ENCODE measurements at regions not wholly inside any gene's neighbourhood (a gene's known extent, or its start where the extent isn't known, plus 50 kb on each side); places are given as distances from the start of the nearest gene placed in this dataset.
"Not testable (repeated sequence)": the region's sequence is repeated elsewhere in the genome, so short reads cannot be mapped to it uniquely, and the experiment has no call there.

- DNase-seq: no peak
These were observed 769.6 kb upstream of the ARPP21 start for GRCh38 chr3:34869696-34870095.

- no peak for DNase-seq
These were observed 766.9 kb upstream of the ARPP21 start for GRCh38 chr3:34872406-34872805.

- DNase-seq: no peak
These were observed 762.3 kb upstream of the ARPP21 start for GRCh38 chr3:34876997-34877396.

- DNase-seq: no peak
These were observed 760.8 kb upstream of the ARPP21 start for GRCh38 chr3:34878488-34878887.

DNA sequence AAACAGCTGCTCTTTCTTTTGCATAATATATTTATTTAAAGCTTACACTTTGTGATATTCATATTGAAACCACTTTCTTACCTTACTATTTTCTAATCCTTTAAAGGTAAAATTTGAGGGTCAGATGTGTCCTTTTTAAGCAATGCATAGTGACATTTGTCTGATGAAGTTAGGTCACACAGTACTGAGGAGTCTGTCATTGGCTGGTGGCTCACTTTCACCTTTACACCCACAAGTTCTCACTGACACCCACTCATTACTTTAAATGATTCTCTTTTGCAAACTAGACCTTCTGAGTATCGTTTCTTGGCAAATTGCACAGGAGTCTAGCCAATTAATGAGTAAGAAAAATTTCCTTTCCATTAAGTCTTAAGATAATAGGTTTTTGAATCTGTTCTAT, 758.3 kb upstream of the ARPP21 start:
- no peak for DNase-seq

DNA sequence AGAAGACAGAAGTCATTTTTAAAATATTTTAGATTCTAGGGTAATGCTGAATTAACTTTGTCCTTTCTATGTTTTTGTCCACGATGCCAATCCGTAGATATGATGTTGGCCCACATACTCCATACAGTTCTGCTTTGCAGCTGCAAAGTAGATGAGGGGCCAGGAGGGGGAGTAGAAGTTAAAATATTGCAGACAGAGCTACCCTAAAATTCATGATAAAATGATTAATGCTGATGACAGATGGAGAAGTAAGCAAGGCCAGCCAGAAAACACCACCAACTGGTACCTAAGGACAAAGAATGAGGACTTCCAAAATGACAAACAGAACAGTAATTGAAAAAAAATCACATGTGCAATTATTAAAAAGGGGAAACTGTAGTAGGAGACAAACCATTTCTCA, 756.6 kb upstream of the ARPP21 start:
- DNase-seq: peak in 1 of 3 donors; percentile 16

GRCh38 chr3:34884007-34884406, 755.3 kb upstream of the ARPP21 start:
- DNase-seq: peak in 1 of 3 donors; percentile 18

DNA sequence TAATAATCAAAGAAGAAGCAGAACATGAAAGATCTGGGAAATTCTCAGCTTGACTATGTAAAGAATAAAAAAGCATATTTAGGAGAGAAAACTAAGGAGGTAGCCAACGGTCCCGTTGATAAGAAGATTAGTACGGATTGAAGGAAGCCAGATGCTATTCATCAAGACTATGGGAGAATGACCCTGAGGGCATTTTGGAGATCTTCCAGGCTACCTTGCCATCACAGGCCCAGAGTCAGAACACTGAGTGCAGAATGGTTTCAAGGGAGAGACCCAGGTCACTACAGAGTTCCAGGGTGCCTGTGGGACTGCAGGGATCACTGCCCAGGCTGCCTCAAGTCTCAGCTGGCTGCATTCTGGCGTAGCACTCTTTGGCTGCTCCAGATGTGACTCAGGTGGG, 752.9 kb upstream of the ARPP21 start:
- DNase-seq: no peak

GRCh38 chr3:34889641-34890040, 749.7 kb upstream of the ARPP21 start:
- DNase-seq: no peak

GRCh38 chr3:34890247-34890646, 749.1 kb upstream of the ARPP21 start:
- no peak for DNase-seq

DNA sequence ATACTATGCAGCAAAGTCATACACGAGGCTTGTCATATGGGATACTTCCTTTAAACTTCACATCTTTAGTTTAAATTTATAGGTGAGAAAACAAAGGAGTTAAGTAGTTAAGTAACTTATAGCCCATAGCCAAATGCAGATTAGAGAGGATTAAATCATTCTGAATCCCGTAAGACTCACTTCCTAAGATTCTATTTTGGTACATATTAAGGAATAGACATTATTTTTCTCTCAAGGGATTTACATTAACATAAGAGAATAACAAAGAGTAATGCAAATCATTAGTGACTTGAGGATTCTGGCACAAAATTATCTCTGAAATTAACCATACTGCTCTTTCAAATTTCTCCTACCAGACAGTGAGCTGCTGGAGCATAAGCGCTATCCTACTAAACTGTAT, 747.4 kb upstream of the ARPP21 start:
- DNase-seq: no peak

DNA sequence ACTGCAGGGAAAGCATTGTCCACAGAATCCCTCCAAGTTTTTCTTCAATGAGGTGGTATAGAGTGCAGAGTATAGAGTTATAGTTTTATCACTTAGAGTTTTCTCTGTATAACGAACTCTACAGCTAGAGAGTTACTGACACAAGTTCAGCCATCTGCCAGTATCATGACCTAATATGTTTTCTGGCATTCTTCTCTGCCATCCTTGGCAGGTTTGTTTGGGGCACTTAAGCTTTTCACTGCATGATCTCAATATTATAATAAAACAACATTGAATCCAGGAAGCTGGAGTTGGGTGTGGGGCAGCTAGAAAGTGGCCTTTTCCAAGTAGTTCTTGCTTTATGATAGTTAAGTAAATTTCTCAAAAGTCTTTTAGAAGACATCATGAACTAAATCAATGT, 743.5 kb upstream of the ARPP21 start:
- DNase-seq: no peak

GRCh38 chr3:34909679-34910078, 729.6 kb upstream of the ARPP21 start:
- DNase-seq: not testable (repeated sequence)

GRCh38 chr3:34919025-34919424, 720.3 kb upstream of the ARPP21 start:
- no peak for DNase-seq

GRCh38 chr3:34920806-34921205, 718.5 kb upstream of the ARPP21 start:
- DNase-seq: peak in 2 of 3 donors; percentile 24 to 52

DNA sequence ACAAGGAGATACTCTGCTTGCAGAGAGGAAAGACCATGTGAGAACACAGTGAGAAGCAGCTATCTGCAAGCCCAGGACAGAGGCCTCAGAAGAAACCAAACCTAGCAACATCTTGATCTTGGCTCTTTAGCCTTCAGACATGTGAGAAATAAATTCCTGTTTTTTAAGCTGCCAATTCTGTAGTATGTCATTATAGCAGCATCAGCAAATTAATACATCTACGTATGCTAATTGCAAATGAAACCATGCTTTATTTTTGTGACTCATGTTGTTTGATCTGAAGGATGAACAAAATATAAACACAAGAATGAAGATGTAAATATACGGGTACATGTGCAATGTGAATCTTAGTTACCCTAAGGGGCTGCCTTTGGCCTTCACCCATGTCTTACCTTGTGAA, 714.4 kb upstream of the ARPP21 start:
- DNase-seq: no peak

- DNase-seq: no peak
These were observed 713.5 kb upstream of the ARPP21 start for GRCh38 chr3:34925851-34926250.

- DNase-seq: no peak
These were observed 710.3 kb upstream of the ARPP21 start for GRCh38 chr3:34929036-34929435.

GRCh38 chr3:34934660-34935059, 704.7 kb upstream of the ARPP21 start:
- DNase-seq: no peak

GRCh38 chr3:34938784-34939183, 700.5 kb upstream of the ARPP21 start:
- no peak for DNase-seq

GRCh38 chr3:34942256-34942655, 697.1 kb upstream of the ARPP21 start:
- DNase-seq: no peak

DNA sequence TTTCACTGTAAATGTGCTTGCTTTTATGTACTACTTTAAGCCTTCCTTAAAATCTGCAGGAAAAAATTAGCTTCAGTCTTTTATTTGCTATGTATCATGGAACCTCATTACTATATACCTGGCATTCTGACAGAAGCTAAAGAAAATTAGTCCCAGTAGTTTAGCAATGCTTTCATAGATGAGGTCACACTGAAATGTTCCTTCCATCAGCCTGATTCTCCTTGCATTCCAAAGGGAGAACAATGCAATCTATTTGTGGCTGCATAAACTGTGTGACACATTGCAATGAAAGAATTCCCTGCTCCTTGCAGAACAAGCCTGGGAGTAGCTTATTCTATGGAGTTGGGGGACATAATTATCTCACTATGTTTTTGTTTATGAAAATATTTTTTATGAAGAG, 691.5 kb upstream of the ARPP21 start:
- DNase-seq: peak; percentile 84 to 92 (median 91)

- peak; percentile 67 to 83 (median 74) for DNase-seq
These were observed 690.8 kb upstream of the ARPP21 start for GRCh38 chr3:34948517-34948916.

DNA sequence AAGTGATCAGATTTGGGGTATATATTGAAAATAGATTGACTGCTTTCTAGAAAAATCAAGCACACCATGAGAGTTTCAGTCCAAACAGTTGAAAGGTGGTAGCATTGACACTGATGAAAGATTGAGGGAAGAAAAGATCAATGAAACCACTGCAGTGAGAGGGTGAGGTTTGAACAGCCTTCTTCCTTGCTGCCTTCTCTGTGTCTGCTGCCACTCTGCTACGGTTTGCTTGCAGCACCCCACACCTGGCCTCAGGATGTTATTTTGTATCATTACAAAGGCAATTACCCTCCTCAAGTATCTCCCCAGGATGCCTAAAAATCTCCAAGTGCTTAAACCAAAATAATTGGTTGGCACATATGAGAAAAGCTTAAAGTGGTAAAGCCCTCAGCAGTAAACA, 683.6 kb upstream of the ARPP21 start:
- DNase-seq: no peak

DNA sequence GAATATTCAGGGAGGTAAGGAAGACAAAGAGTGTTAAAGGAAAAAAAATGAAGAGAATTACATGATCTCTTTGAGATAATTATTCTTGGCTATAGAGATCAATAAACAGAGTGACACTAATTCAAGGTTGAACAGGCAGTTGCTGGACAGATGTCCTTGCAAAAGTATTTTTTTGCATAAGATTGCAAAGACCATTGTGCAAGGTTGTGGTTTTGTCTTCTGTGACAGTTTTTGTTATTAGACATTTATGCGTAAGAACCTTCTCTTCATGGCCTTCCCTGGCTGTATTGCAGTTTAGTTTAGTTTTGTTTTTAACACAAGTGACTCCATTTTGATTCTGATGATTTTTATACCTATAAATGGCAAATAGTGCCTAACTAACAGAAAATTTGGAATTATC, 682.8 kb upstream of the ARPP21 start:
- no peak for DNase-seq

Data from muscle of back (tissue), 3 donors.